Stomach (tissue), 8 donors: ENCODE measurements at regions not wholly inside any gene's neighbourhood (a gene's known extent, or its start where the extent isn't known, plus 50 kb on each side); places are given as distances from the start of the nearest gene placed in this dataset.

Experiments used
- DNase-seq, 2 donors: peaks; one replicate each; pipeline versions ENCODE4 v3.0.0 to v3.0.0-alpha.2; 2013 to 2019
- H3K27ac ChIP-seq, 5 donors: fragments of 200-600 bp in 4 of 5; sonication (generic) in 4 of 5; one replicate each; pipeline ENCODE4 v1.5.1; 2013 to 2019; ENCODE audit warnings: mild to moderate bottlenecking in 1 of 5, moderate library complexity in 1 of 5
- H3K27me3 ChIP-seq, 3 donors: fragments of 200-600 bp; sonication (generic); one replicate each; pipeline ENCODE4 v1.5.1; 2017 to 2019; ENCODE audit warnings: mixed run types in 1 of 3
- H3K36me3 ChIP-seq, 4 donors: fragments of 200-600 bp; sonication (generic); 1 replicate in 3 of 4; 2 replicates in 1 of 4; pipeline ENCODE4 v1.5.1; 2016 to 2019
- H3K4me1 ChIP-seq, 4 donors: fragments of 200-600 bp; sonication (generic); one replicate each; pipeline ENCODE4 v1.5.1; 2016 to 2019
- H3K4me3 ChIP-seq, 4 donors: fragments of 200-600 bp; sonication (generic) in 3 of 4; one replicate each; pipeline ENCODE4 v1.5.1; 2016 to 2019; ENCODE audit warnings: mild to moderate bottlenecking in 1 of 4
- H3K9me3 ChIP-seq, 4 donors: fragments of 200-600 bp; sonication (generic); one replicate each; pipeline ENCODE4 v1.5.1; 2016 to 2019
- CTCF ChIP-seq, 7 experiments: fragments of 450-650 bp in 4 of 7; fragments of 200-600 bp in 3 of 7; sonication (generic) in 3 of 7; IDR thresholded peaks; one replicate each; pipeline ENCODE4 v1.5.1; 2016 to 2019; ENCODE audit warnings: antibody characterized with exemption in 7 of 7, control low read depth in 2 of 7, mild to moderate bottlenecking in 1 of 7
- EP300 ChIP-seq: sonication (generic); formaldehyde crosslinking; IDR thresholded peaks from one replicate; pipeline ENCODE4 v1.6.1; 2017; ENCODE audit warnings: antibody characterized with exemption
- POLR2A ChIP-seq, 4 donors: fragments of 450-650 bp; IDR thresholded peaks; one replicate each; pipeline ENCODE4 v1.6.1; 2016; ENCODE audit warnings: antibody characterized with exemption in 4 of 4, control low read depth in 2 of 4, mild to moderate bottlenecking in 1 of 4, moderate library complexity in 1 of 4
- POLR2AphosphoS5 ChIP-seq, 3 donors: sonication (generic); formaldehyde crosslinking; IDR thresholded peaks; one replicate each; pipeline ENCODE4 v1.6.1; 2016; ENCODE audit warnings: antibody characterized with exemption in 3 of 3
- WGBS, 5 donors: extraction: QIAGEN DNeasy Blood & Tissue Kit in 3 of 5; methylation state at CpG; one replicate each; pipeline versions ENCODE4 v1.1.5 to v1.1.7; 2013 to 2018; 5-methylcytosine and 5-hydroxymethylcytosine counted together
- intact Hi-C: fragments of 100-400 bp; cut with DNase I; formaldehyde crosslinking; loops from one replicate; pipeline ENCODE4 v1.15.1; 2023; ENCODE audit warnings: low total_unique reads
- donor health status: healthy with polysubstance abuse.
- donor health status: Bipolar disorder and iron deficiency.
- donor health status: healthy.

DNA sequence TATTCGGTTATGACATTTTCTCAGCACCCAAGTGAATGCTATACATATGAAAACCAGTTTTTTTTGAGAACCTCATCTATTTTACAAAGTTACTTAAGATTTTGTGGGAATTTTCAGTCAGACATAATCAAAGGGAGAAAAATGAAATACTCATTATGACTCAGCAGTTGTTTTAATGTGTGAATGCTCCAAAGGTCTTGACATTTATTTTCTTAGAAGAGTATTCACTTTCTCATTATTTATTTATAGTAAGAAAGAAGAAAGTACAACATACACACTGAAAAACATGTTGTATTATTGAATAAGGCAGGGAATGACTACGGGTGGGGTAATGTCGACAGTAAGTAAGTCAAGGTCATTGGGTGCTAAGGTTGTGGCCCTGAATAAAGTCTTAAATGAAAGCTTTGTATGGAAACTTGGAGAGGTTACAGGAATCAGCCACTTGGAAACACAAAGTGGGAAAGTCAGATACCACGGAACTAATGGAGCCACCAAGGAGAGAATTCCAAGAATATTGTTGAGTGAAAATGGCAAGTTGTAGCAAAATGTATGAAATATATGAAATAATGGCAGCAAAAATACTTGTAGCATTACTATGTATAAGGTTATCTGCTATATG, 844.5 kb downstream of the TBL1XR1 start:
- H3K36me3 ChIP-seq: no peaks in the 10 kb centered on the region
- no peak overlapping the region for H3K4me3 ChIP-seq
- no peak overlapping the region for H3K27ac ChIP-seq
- no peak for DNase-seq
- H3K27me3 ChIP-seq: no peaks in the 10 kb centered on the region
- WGBS, 5 donors: 43 to 73% (median 53%) methylated on average over 4 of the region's 4 CpGs
- no peaks in the 10 kb centered on the region for H3K9me3 ChIP-seq
- H3K4me1 ChIP-seq: no peaks in the 10 kb centered on the region
- TF ChIP-seq POLR2AphosphoS5 (IDR thresholded peaks at IDR 0.05): no peak
- TF ChIP-seq CTCF (IDR thresholded peaks at IDR 0.05): no peak
- intact Hi-C loops: no loop called here

GRCh38 chr3:176351408-176351807, 845.9 kb downstream of the TBL1XR1 start:
- TF ChIP-seq POLR2AphosphoS5 (IDR thresholded peaks at IDR 0.05) (no peak), CTCF (IDR thresholded peaks at IDR 0.05) (no peak), POLR2A (IDR thresholded peaks at IDR 0.05) (no peak)
- DNase-seq: no peak
- no peak overlapping the region for H3K27ac ChIP-seq
- H3K4me3 ChIP-seq: no peak overlapping the region
- intact Hi-C loops: no loop called here
- H3K9me3 ChIP-seq: no peaks in the 10 kb centered on the region
- H3K4me1 ChIP-seq: no peaks in the 10 kb centered on the region
- no peaks in the 10 kb centered on the region for H3K36me3 ChIP-seq
- H3K27me3 ChIP-seq: no peaks in the 10 kb centered on the region
- WGBS, 5 donors: 72 to 83% (median 77%) methylated on average over 4 of the region's 4 CpGs

DNA sequence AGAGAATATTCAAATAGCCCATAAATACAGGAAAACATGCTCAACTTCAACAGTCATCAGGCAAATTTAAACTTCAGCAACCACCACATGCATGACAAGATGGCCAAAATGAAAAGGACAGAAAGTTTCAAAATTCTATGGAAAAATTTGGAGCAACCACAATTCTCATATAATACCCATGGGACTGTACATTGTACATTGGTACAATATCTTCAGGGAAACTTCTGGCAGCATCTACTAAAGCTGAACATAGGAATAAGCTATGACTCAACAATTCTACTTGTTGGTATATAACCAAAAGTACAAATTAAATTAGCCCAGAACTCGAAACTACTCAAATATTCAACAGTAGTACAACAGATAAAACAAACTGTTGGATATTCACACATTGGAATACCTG, 847.6 kb downstream of the TBL1XR1 start:
- no peak for DNase-seq
- Histone ChIP-seq H3K27me3 (no peaks in the 10 kb centered on the region), H3K4me1 (no peaks in the 10 kb centered on the region), H3K27ac (no peak overlapping the region), H3K9me3 (no peaks in the 10 kb centered on the region), H3K4me3 (no peak overlapping the region), H3K36me3 (no peaks in the 10 kb centered on the region)
- TF ChIP-seq POLR2A (IDR thresholded peaks at IDR 0.05) (no peak), POLR2AphosphoS5 (IDR thresholded peaks at IDR 0.05) (no peak), EP300 (no peak), CTCF (IDR thresholded peaks at IDR 0.05) (no peak)
- intact Hi-C loops: no loop called here
- 53 to 65% (median 58%) methylated on average over 1 of the region's 1 CpG for WGBS, 5 donors

- Histone ChIP-seq H3K27ac (no peak overlapping the region), H3K27me3 (no peaks in the 10 kb centered on the region), H3K4me3 (no peak overlapping the region), H3K36me3 (no peaks in the 10 kb centered on the region), H3K4me1 (no peaks in the 10 kb centered on the region), H3K9me3 (no peaks in the 10 kb centered on the region)
- no peak for DNase-seq
- WGBS, 5 donors: 61 to 82% (median 69%) methylated on average over 4 of the region's 4 CpGs
- intact Hi-C loops: no loop called here
- no peak for TF ChIP-seq EP300
- TF ChIP-seq CTCF (IDR thresholded peaks at IDR 0.05): no peak
- no peak for TF ChIP-seq POLR2AphosphoS5 (IDR thresholded peaks at IDR 0.05)
- TF ChIP-seq POLR2A (IDR thresholded peaks at IDR 0.05): no peak
Measured at GRCh38 chr3:176347424-176348146, 849.7 kb downstream of the TBL1XR1 start.
